ENCODE measurements at regions not wholly inside any gene's neighbourhood (a gene's known extent, or its start where the extent isn't known, plus 50 kb on each side); places are given as distances from the start of the nearest gene placed in this dataset.

DNA sequence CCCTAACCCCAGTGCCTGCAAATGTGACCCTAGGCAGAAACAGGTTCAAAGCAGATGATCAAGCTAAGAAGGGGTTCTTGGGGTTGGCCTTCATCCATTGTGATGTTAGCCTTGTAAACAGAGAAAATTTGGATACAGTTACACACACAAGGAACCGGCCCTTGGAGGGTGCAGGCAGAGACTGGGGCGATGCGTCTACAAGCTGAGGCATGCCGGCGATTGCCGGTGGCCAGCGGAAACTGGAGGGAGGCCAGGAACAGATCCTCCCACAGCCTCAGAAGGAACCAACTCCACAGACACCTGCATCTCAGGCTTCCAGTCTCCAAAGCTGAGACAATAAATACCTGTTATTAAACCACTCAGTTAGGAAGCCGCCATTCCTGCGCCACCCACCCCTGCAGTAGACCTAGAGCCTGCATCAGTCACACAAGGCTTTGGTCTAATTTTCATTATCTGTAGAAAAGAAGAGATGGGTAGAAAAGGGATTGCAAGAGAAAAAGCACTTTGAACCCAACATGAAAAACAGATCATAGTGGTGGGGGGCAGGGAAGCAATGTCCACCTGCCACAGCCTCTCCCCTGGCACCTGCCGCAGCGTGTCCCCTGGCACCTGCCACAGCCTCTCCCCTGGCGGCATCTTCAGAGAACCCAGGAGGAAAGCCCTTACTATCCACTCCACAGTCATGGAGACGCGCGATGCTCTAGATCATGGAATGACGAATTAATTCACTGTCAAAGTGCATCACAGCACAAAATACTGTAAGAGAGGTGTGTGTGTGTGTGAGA is 119.7 kb upstream of the SOX1 start:
- TF ChIP-seq TAF1 (IDR thresholded peaks at IDR 0.05; ENCODE audit: borderline replicate concordance, low read depth, low read length) (no peak), POLR2AphosphoS5 (IDR thresholded peaks at IDR 0.05; ENCODE audit: low read depth, low read length) (no peak), JUND (IDR thresholded peaks at IDR 0.05) (no peak)

Data from SK-N-SH (cell line).